ENCODE measurements at regions not wholly inside any gene's neighbourhood (a gene's known extent, or its start where the extent isn't known, plus 50 kb on each side); places are given as distances from the start of the nearest gene placed in this dataset.

DNA sequence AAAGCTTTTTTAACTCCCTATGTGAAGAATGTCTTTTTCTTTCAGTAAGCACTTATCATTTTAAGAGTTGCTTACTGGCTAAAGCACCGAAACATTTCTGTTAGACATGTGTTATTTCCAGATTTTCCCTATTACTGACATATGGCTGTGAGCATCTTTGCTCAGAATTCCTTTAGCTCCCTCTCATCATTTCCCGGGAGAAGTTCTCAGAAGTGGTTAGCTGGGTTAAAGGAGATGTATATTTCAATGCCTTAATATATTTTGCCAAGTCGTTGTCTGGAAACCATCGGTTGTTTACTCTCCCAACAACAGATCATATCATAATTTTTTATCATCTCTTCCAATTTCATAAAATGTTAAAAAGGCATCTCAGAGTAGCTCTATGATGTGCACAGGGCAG lies 396.5 kb downstream of the OCA2 start:
- DNase-seq = peak; percentile 83

DNA sequence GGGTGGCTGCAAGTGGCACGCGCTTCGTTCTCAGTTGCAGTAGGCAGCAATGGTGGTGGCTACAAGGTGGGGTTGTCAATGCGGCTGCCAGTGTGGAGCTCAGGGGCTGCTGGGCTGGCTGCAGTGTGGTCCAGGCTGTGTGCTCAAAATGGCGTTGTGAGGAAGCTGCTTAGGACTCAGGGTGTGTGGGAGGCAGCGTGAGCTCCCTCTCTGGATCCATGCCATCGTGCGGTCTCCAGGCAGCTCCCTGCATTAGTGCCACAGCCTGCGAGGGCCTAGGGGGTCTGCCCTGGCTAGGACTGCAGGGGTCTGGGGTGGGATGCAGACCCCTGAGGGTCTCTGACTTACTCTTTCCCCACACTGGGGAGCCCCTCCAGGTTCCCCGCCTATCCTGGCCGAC lies 397.2 kb downstream of the OCA2 start:
- DNase-seq = peak; percentile 47

DNA sequence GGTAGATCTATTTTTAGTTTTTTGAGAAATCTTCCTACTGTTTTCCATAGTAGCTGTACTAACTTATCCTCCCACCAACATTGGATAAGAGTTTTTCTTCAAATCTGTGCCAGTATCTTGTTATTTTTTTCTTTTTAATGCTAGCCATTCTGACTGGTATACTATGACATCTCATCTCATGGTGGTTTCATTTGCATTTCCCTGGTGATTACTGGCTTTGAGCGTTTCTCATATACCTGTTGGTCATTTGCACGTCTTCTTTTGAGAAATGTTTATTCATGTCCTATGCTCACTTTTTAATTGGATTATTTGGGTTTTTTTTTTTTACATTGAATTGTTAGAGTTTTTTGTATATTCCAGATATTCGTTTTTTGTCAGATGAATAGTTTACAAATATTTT lies 398.1 kb downstream of the OCA2 start:
- DNase-seq = no peak

DNA sequence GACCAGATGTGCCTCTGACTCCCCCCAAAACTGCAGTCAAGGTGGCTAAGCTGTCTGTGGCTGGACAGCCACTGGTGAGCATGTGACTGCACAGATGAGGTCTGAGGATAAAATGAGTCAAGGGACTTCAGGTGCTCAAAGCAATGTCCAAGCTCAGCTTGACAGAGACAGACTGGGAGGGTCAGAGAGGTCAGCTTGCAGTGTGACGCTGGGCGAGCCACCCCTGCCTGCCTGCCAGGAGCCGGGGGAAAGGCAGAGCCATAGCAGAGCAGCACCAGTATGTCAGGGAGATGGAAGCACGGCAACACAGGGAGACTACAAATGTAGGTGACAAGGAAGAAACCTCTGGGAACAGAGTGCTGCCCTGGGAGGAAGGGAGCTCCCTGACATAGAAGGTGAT lies 399.4 kb downstream of the OCA2 start:
- no peak for DNase-seq

DNA sequence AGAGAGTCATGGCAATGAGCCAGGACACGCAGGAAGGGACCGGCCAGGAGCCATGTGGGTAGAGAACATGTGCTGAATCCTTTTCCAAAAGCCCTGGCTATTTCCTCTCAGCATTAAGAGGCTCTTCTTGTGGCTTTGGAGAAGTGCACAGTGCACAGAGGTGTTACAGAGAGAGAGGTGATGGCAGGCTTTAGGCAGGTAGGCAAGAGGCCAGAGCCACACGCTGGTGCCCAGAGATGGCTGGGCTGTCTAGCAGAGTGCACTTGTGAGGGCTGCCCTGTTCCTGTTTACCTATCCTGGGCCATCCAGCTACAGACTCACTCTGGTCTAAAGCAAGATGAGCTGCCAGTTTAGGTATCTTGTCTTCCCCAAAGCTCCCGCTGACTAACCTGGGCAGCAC lies 402.6 kb downstream of the OCA2 start:
- no peak for DNase-seq

DNA sequence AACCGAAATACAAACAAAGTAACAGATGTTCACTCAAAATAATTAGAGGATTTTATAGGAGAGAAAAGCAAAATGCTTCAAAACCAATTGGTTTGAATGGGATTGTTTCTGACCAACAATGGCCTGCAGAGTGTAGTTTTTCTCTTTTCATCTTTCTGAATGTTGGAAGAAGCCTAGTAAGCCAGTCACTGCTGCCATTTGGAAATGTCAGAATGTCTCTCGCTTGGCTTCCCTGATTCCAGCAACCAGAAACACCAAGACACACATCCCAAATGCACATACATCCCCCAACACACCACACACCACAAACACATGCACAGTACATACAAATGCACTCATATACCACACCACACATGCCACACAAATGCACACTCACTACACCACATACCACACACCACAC lies 403.4 kb downstream of the OCA2 start:
- DNase-seq = no peak

DNA sequence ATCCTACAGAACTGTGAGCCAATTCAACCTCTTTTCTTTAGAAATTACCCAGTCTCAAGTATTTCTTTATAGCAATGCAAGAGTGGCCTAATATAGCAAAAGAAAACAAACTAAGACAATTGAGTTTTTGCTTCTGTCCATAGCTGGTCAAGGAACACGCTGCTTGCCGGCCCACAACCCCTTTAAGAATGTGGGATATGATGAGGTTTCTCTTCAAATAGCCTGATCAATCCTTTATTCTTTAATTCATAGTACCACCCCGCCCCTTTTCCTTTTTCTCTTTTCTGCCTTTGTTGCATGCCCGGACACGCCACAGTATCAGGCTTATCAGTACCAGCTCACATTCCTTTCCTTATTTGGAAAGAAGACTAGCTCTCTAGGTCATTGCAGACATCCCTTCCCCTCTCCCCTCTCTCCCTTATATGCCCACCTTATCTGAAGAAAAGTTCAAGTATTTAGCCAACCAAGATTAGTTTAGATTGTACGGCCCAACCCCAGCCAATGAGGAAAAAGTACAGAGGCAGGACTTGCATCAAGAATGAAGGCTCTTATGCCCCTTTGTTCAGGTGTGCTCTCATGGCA lies 404.5 kb downstream of the OCA2 start:
- peak; percentile 26 for DNase-seq

DNA sequence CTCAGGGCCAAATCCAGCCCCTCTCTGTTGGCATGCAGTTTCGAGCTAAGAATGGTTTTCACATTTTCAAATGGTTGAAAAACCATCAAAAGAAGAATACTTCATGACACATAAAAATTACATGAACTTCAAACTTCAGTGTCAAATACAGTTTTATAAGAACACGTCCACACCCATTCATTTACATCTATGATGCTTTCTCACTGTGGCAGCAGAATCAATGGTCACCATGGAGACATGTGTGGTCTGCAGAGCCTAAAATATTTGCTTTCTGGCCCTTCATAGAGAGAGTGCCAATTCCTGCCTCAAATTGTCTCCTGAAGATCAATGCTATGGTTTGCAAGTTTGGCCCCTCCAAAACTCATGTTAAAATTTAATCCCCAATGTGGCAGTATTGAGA lies 405.8 kb downstream of the OCA2 start:
- no peak for DNase-seq

DNA sequence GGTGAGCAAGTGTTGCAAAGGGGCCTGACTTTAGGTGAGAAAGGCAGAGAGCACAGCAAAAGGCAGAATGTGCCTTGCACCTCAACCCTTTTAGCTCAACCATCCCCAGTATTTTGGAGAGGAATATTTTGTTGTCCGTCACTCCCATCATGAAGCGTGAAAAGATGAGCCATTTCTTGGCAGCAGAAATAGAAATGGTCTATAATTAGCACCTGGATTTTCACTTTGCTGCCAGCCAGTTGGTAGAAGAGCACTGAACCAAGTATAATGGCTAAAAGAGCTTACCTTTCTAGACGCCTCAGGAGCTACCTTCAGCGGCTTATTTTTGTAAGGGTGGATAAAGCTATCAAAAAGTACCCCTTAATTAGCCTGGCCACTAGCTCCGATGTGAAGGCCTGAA lies 406.7 kb downstream of the OCA2 start:
- DNase-seq = no peak

DNA sequence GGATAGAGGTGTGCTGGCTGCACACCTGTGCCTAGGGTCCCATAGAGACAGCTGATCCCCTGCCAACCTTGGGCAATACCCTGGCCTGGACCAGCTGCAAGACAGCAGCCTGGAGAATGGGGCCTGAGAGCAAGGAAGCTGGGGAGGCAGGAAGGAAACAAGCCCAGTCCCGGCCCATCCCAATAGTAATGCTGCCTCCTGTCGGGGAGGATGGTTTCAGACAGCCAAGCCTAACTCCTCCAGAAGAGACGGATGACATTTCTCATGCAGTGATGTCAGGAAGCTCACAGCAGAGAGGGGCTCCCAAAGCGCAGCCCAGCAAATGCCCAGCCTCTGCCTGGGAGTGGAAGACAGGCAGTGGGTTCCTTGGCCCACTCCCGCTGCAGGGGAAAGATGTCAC lies 408.8 kb downstream of the OCA2 start:
- DNase-seq = no peak

DNA sequence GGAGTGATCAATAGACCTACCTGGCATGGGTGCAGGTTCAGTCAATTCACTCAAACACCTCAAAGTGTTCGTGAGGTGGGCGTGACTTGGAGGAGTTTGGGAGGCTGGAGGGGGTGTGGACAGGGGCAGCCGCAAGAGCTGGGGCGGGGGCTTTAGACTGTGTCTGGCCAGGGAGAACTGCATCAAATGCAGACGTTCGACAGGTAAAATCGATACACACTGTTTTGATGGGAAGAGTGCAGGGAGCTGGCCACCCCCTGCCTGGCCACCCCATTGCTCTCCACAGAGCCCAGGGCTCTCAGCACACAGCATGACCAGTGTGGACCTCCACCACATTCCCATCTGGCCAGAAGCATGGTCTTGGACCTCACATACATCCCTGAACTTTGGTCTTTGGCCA lies 412.1 kb downstream of the OCA2 start:
- no peak for DNase-seq

DNA sequence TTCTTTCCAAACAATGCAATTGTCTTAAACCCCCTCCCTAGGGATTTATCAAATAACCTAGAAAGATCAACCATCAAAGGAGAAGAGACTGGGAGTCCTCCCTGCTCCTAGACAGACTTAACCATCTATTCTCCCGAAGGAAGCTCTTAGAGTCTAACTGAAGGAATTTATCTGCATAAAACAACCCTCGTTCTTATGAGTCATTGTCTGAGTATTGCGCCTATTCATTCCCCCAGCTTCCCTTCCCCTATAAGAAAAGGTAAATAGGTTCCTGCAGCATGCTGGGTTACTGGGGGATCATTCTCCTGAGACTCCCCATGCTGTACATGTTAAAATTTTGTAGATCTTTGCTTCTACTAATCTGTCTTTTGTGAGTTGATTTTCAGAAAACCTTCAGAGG lies 412.7 kb downstream of the OCA2 start:
- DNase-seq = peak; percentile 94

DNA sequence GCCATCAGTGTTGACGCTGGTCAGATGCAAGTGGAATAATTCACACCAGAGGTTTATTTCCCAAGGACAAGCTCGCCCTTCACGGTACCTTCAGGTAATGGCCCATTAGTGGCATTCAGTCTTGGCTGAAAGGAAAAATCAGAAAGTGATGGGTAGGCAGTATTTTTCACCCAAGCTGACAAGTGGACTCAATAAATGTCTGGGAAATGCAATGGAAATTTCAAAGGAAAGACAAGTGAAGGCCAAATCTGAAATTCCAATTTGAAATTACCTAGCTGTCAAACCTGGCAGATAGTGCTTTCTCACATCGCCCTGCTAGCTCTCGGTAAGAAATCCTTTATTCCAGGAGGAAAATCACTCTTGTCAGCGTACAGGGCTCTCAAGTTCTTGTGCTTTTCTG lies 413.5 kb downstream of the OCA2 start:
- DNase-seq = no peak

DNA sequence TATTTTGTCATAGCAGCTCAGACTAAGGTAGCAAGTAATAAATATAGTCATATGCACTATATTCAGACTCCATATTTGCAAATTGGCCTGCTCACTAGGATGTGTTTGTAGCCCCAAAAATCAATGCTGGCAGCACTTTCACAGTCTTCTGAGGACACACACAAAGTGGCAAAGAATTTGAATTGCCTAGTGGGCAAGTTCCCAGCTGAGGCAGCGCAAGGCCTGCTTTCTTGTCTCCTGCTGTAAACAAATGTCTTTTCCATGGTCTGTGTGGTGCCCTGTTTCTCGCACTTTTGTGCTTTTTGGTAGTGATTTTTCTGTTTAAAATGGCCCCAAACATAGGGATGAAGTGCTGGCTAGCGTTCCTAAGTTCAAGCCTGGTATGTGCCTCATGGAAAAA lies 416.0 kb downstream of the OCA2 start:
- no peak for DNase-seq

DNA sequence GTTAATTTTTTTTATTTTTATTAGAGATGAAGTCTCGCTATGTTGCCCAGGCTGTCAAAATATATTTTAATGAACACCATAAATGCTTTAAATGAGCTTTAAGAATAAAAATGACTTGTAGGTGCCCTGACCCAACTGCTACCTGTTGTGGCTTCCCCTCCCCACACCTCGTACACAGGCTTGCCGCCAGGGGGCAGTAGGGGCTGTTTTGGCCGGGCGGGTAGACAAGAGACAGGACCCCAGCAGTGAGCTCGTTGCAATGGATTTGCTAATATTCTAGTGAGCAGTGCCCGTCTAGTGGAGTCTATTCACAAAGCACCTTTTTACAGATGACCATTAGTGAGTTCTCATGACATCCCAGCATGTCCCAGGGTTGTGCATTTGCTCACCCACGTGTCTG lies 418.1 kb downstream of the OCA2 start:
- DNase-seq = no peak

DNA sequence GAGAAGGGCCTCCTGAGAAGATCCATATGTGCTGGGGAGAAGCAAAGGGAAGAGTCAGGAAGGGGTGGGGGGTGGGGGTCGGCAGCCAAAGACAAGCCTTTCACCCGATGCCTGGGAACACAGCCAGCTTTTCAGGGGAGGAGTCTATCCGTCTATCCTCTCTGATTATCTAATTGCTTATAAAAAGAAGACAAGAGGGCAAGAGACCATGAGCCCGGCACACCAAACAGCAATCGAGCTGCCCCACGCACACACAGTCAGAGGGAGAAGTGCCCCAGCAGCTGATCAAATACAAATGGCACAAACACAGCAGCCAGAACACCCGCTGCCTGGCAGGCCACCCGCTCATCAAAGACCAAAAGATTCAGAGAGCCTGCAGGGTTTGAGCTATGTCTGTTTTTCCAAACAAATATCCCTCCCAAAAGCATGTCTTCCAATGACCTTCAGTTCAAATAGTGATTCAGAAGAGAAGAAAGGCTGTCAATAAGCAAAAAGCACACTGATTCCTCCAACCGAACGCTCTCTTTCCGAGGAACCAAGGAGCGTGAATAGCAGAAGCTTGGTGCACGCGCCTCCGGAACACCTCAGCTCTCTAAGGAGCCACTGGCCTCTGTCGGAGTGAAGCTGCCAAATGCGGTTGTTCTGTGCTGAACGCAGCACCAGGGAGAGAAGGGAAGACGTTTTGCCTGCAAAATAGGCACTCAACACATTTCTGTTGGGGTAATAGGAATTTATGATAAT lies 419.2 kb downstream of the OCA2 start:
- DNase-seq = peak; percentile 78

DNA sequence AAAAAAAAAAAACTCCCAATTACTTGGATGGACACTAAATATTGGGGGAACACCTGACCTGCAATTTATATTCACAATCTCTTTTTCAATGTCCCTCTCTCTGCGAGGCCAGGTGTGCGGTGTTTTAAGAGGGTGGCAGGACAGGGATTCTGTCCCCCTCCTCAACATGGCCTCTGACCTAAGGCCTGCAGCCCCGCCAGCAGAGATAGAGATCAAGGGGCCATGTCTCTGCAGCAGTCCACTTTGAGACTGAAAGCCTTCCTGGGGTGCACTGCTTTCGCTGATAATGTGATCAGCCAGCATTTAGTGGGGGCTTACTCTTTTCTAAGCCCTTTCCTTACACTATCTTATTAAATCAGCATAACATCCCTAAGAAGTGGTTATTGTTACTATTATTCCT lies 419.9 kb downstream of the OCA2 start:
- no peak for DNase-seq

DNA sequence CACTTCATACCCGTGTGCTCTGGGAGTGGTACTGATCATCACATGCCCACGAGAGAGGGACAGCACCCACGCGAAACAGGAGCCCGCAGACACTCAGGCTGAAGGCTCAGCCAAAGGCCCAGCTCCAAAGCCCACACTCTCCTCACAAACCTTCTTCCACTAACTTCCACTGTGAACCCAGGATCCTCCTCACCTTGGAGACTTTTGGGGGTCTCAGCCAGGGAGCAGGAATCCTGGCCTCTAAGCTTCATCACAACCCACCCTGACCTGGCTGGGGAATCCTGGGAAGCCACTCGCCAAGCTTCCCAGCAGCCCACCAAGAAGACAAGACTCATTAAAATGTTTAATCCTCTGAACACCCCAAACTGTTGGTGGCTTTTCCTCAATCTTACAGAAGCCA lies 421.2 kb downstream of the OCA2 start:
- DNase-seq = no peak

DNA sequence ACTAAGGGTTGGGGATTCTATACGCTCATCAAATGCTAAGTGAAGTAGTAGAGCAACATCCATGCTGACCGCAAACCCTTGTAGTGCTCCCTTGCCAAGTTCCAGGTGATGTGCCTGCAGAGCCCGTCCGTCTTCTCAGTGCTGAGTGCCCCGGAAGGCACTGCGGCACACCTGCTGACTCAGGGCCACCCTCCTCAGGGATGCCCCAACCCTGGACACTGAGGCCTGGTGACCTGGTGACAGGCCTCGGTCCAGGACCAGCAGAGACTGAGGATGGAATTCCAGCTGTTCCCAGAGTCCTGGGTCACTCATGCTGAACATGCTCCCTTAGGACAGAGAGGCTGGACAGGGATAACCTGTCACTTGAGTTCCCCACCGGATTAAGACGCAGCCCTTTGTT lies 422.5 kb downstream of the OCA2 start:
- no peak for DNase-seq

DNA sequence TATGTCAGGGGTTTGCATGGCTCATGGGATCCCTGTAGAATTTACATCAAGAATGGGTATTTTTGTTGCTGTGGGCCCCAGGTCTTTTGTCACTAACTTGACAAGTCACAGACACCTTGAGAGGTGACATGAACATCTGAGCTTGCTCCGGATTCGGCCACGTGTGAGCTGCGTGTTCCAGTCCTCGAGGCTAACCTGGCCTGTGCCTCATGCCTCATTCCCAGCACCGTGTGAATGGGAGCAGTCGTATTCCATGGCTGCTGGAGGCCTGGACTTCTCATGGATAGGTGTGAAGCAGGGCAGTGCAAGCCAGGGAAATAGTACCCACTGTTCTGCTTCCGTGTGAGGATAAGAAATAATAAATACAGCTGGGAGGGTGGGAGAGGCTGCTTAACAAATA lies 423.5 kb downstream of the OCA2 start:
- no peak for DNase-seq

DNA sequence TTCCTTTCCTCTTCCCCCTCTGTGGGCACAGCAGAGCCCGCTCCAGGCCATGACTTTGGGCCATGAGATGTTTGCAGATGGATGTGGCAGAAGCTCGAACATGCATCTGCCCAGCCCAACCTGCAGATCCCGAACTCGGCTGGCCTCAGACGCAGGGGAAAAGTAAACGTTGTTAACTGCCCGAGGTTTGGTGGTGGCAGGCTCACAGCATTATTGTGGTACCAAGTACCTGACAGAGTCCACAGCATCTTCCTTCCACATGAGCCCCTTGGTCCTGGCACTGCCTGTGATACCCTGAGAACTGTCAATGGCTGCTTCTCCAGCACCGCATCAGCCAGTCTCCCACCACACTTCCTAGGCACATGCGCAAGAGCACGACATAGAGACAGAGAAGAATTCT lies 424.3 kb downstream of the OCA2 start:
- no peak for DNase-seq

DNA sequence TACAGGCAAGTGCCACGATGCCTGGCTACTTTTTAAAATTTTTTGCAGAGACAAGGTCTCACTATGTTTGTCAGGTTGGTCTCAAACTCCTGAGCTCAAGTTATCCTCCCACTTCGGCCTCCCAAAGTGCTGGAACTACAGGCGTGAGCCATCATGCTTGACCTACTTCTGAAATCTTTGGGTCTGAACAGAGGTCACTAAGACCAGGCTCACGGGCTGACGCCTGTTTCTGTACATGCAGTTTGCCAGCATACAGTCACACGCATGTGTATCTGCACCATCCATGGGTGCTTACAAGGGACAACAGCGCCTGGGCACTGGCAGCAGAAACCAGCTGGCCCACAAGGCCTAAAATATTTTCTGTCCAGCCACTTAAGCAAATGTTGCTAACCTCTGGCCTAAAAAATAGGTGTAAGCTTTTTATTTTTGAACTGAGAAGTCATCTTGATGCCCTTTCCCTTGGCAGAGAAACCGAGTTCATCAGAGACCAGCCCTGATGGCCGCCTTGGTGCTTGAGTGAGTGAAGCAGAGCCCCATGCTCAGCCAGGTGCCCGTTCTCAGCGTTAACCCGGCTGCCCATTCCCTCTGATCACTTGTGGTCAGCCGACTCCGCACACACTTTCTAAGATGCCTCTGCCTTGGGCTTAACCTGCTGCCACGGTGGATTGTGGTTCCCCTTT lies 425.2 kb downstream of the OCA2 start:
- no peak for DNase-seq

DNA sequence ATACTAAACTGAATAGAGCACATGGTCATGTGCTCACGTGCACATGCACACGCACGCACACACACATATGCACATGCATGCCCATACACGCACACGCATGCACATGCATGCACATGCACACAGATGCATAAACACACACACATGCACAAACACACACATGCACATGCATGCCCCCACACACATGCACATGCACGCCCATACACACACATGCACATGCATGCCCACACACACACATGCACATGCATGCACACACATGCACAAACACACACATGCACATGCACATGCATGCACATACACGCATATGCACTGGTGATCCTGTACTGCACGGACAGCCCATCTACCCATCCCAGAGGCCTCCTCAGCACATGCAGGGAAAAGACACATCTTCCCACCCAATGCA lies 426.6 kb downstream of the OCA2 start:
- DNase-seq = no peak

DNA sequence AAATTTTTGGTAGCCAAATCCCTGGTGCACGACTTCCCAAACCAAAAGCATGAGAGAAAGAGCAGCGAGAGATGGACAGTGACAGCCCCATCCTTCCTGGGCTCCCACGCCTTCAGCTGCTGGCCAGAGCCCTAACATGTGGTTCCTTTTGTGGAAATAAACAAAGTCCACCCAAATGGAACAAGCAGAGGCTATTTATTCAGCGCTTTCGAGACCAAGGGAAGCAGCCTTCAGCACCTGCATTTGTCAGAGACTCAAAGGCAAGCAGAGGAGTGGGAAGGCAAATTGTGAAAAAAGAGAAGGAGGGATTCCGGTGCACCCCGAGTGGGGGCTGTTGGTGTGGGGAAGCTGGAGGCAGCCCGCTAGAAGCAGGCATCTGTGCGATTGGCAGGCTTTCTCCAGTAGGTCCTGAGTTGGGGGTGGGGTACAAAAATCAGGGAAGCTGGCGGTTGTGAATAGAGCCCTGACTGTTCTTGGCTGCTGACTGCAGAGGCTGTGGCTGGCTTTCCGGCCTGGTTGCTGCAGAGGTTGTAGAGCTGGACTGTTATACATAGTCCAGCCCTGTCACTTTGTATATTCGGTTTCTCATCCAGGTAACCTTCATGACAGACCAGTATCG lies 427.2 kb downstream of the OCA2 start:
- DNase-seq = no peak
